H1 (cell line): ENCODE measurements at regions not wholly inside any gene's neighbourhood (a gene's known extent, or its start where the extent isn't known, plus 50 kb on each side); places are given as distances from the start of the nearest gene placed in this dataset.

Source experiments
- CTCF ChIA-PET: fragments of 300-600 bp; sonication (Branson Sonifier 250); formaldehyde crosslinking; loops from one replicate; lab custom pipeline; 2021; ENCODE audit not compliant: partially characterized antibody; lab: Charles Lee
- POLR2A ChIA-PET: fragments of 300-600 bp; sonication (Branson Sonifier 250); formaldehyde crosslinking; loops from one replicate; lab custom pipeline; 2021; ENCODE audit warnings: inconsistent platforms; ENCODE audit not compliant: partially characterized antibody; lab: Charles Lee
- DNase-seq, 2 experiments: peaks; one replicate each; pipeline versions ENCODE4 v3.0.0 to v3.0.0-alpha.2; 2010 to 2022; ENCODE audit warnings: low spot score in 2 of 2, low read depth in 1 of 2, mixed read lengths in 1 of 2
- FAIRE-seq: peaks from 2 replicates; lab custom pipeline; 2011; peaks lifted over from hg19 to GRCh38; lab: Jason Lieb, UNC
- H2AFZ ChIP-seq: 2 replicates; pipeline ENCODE4 v1.8.1; 2012; ENCODE audit warnings: low read length, inconsistent platforms
- H2AK5ac ChIP-seq: 2 replicates; pipeline ENCODE4 v1.6.1; 2013; ENCODE audit warnings: low read depth, low read length
- H2BK120ac ChIP-seq: replicated peaks from 2 replicates; pipeline ENCODE3; 2013; ENCODE audit warnings: low read depth, low read length, inconsistent platforms
- H2BK12ac ChIP-seq: 2 replicates; pipeline ENCODE4 v1.6.1; 2013; ENCODE audit warnings: low read depth, low read length
- H2BK15ac ChIP-seq: 2 replicates; pipeline ENCODE4 v1.6.1; 2013; ENCODE audit warnings: low read length
- H2BK20ac ChIP-seq: 2 replicates; pipeline ENCODE4 v1.6.1; 2013; ENCODE audit warnings: low read length
- H2BK5ac ChIP-seq: 2 replicates; pipeline ENCODE4 v1.6.1; 2013; ENCODE audit warnings: low read depth, low read length
- H3K14ac ChIP-seq: 2 replicates; pipeline ENCODE4 v1.6.1; 2013; ENCODE audit warnings: inconsistent platforms; ENCODE audit not compliant: insufficient read length
- H3K18ac ChIP-seq: 2 replicates; pipeline ENCODE4 v1.6.1; 2013; ENCODE audit warnings: low read length; ENCODE audit errors: extremely low read depth
- H3K23ac ChIP-seq: 2 replicates; pipeline ENCODE4 v1.6.1; 2013; ENCODE audit warnings: inconsistent platforms; ENCODE audit not compliant: insufficient read length
- H3K23me2 ChIP-seq: 2 replicates; pipeline ENCODE4 v1.6.1; 2013; ENCODE audit warnings: low read depth, low read length
- H3K27ac ChIP-seq: 2 replicates; pipeline ENCODE4 v1.6.1; 2011; ENCODE audit warnings: low read depth, low read length, inconsistent platforms
- H3K27me3 ChIP-seq, 4 experiments: replicated peaks in 1 of 4; 1 replicate in 1 of 4; 2 replicates in 3 of 4; pipeline versions ENCODE4 v1.6.1 to v1.8.1; 2011 to 2013; ENCODE audit warnings: low read length in 3 of 4, mild to moderate bottlenecking in 3 of 4, inconsistent platforms in 2 of 4, mixed read lengths in 2 of 4, moderate library complexity in 1 of 4; ENCODE audit not compliant: control insufficient read depth in 3 of 4, insufficient read depth in 3 of 4; ENCODE audit errors: extremely low read depth in 1 of 4
- H3K36me3 ChIP-seq, 4 experiments: 2 replicates each; pipeline versions ENCODE4 v1.6.1 to v1.8.1; 2011 to 2013; ENCODE audit warnings: mild to moderate bottlenecking in 4 of 4, low read length in 3 of 4, moderate library complexity in 2 of 4, control low read depth in 1 of 4, inconsistent platforms in 1 of 4; ENCODE audit not compliant: insufficient read depth in 4 of 4, control insufficient read depth in 2 of 4
- H3K4ac ChIP-seq: replicated peaks from 2 replicates; pipeline ENCODE3; 2013; ENCODE audit warnings: low read length, low read depth, mixed read lengths, inconsistent platforms; ENCODE audit not compliant: insufficient read length
- H3K4me1 ChIP-seq, 4 experiments: replicated peaks in 1 of 4; 1 replicate in 1 of 4; 2 replicates in 3 of 4; pipeline versions ENCODE4 v1.6.1 to v1.8.1; 2011 to 2013; ENCODE audit warnings: low read length in 3 of 4, inconsistent platforms in 2 of 4, mixed read lengths in 1 of 4; ENCODE audit not compliant: insufficient read depth in 4 of 4, control insufficient read depth in 3 of 4
- H3K4me2 ChIP-seq, 2 experiments: 2 replicates each; pipeline versions ENCODE4 v1.6.1 to v1.8.1; 2011 to 2013; ENCODE audit warnings: low read depth in 2 of 2, low read length in 2 of 2, control low read depth in 1 of 2, inconsistent platforms in 1 of 2, mild to moderate bottlenecking in 1 of 2; ENCODE audit not compliant: insufficient read depth in 1 of 2
- H3K4me3 ChIP-seq, 4 experiments: fragments of 200-600, 300-600 bp in 1 of 4; sonication (generic), shearing (Covaris generic), sonication (Bioruptor Twin) in 1 of 4; 2 replicates each; pipeline versions ENCODE4 v1.5.1 to v1.8.1; 2011 to 2016; ENCODE audit warnings: low read length in 4 of 4, low read depth in 3 of 4, control low read depth in 2 of 4, inconsistent platforms in 2 of 4, mild to moderate bottlenecking in 2 of 4, mixed read lengths in 1 of 4, moderate library complexity in 1 of 4; ENCODE audit not compliant: insufficient read depth in 2 of 4; ENCODE audit errors: extremely low read depth in 1 of 4
- H3K56ac ChIP-seq: replicated peaks from 2 replicates; pipeline ENCODE3; 2013; ENCODE audit warnings: low read depth, mild to moderate bottlenecking, mixed read lengths, low read length, inconsistent platforms; ENCODE audit not compliant: insufficient read length
- H3K79me1 ChIP-seq: 2 replicates; pipeline ENCODE4 v1.6.1; 2013; ENCODE audit warnings: low read depth, low read length, control low read depth
- H3K79me2 ChIP-seq, 2 experiments: 2 replicates each; pipeline versions ENCODE4 v1.6.1 to v1.8.1; 2012 to 2013; ENCODE audit warnings: low read length in 2 of 2, mild to moderate bottlenecking in 2 of 2, inconsistent platforms in 1 of 2; ENCODE audit not compliant: insufficient read depth in 2 of 2, control insufficient read depth in 1 of 2
- H3K9ac ChIP-seq, 4 experiments: replicated peaks in 1 of 4; 1 replicate in 1 of 4; 2 replicates in 3 of 4; pipeline versions ENCODE4 v1.6.1 to v1.8.1; 2011 to 2013; ENCODE audit warnings: low read depth in 3 of 4, low read length in 3 of 4, control low read depth in 2 of 4, mild to moderate bottlenecking in 2 of 4, moderate library complexity in 2 of 4, inconsistent platforms in 1 of 4; ENCODE audit errors: extremely low read depth in 1 of 4
- H3K9me3 ChIP-seq, 2 experiments: 2 replicates each; pipeline versions ENCODE4 v1.6.1 to v1.8.1; 2012 to 2013; ENCODE audit warnings: mild to moderate bottlenecking in 2 of 2, moderate library complexity in 2 of 2, control low read depth in 1 of 2, inconsistent platforms in 1 of 2, low read depth in 1 of 2, low read length in 1 of 2, mixed read lengths in 1 of 2; ENCODE audit not compliant: insufficient read depth in 2 of 2
- H4K20me1 ChIP-seq, 2 experiments: replicated peaks in 1 of 2; 2 replicates each; pipeline versions ENCODE3 to v1.8.1; 2011 to 2013; ENCODE audit warnings: inconsistent platforms in 2 of 2, low read length in 2 of 2, mild to moderate bottlenecking in 1 of 2; ENCODE audit not compliant: insufficient read depth in 2 of 2, control insufficient read depth in 1 of 2
- H4K5ac ChIP-seq: 2 replicates; pipeline ENCODE4 v1.6.1; 2013; ENCODE audit warnings: low read length, low read depth, mixed read lengths, inconsistent platforms; ENCODE audit not compliant: insufficient read length
- H4K8ac ChIP-seq: 2 replicates; pipeline ENCODE4 v1.8.0; 2013; ENCODE audit warnings: mild to moderate bottlenecking, moderate library complexity, low read length, inconsistent platforms; ENCODE audit not compliant: insufficient read depth; ENCODE audit errors: extremely low read depth
- H4K91ac ChIP-seq: replicated peaks from 2 replicates; pipeline ENCODE3; 2013; ENCODE audit warnings: low read length, mixed read lengths, inconsistent platforms; ENCODE audit not compliant: insufficient read length
- BRCA1 ChIP-seq: IDR thresholded peaks from 2 replicates; pipeline ENCODE4 v1.6.1; 2012; ENCODE audit warnings: low read depth, low read length, improper control_type of control experiment
- CREB1 ChIP-seq: IDR thresholded peaks from 2 replicates; pipeline ENCODE4 v1.6.1; 2012; ENCODE audit warnings: inconsistent platforms
- E2F6 ChIP-seq: IDR thresholded peaks from 2 replicates; pipeline ENCODE4 v1.6.1; 2012; ENCODE audit warnings: inconsistent platforms
- JUN ChIP-seq: IDR thresholded peaks from 2 replicates; pipeline ENCODE4 v1.6.1; 2011; ENCODE audit warnings: low read depth, mild to moderate bottlenecking, improper control_type of control experiment, low read length
- JUND ChIP-seq: IDR thresholded peaks from 2 replicates; pipeline ENCODE4 v1.6.1; 2011; ENCODE audit warnings: mild to moderate bottlenecking, improper control_type of control experiment, low read length
- NRF1 ChIP-seq: IDR thresholded peaks from 2 replicates; pipeline ENCODE4 v1.6.1; 2011; ENCODE audit warnings: mild to moderate bottlenecking, low read depth, low read length, improper control_type of control experiment
- POLR2A ChIP-seq, 2 experiments: IDR thresholded peaks; 1 replicate in 1 of 2; 2 replicates in 1 of 2; pipeline ENCODE4 v1.6.1; 2011; ENCODE audit warnings: low read depth in 2 of 2, low read length in 2 of 2, mild to moderate bottlenecking in 2 of 2; ENCODE audit errors: control extremely low read depth in 1 of 2
- POLR2AphosphoS5 ChIP-seq: IDR thresholded peaks from 2 replicates; pipeline ENCODE4 v1.6.1; 2011; ENCODE audit warnings: low read depth, low read length
- RFX5 ChIP-seq: IDR thresholded peaks from 2 replicates; pipeline ENCODE4 v1.6.1; 2011; ENCODE audit warnings: low read depth, low read length, improper control_type of control experiment, borderline replicate concordance
- TAF1 ChIP-seq: IDR thresholded peaks from 2 replicates; pipeline ENCODE4 v1.6.1; 2011; ENCODE audit warnings: mild to moderate bottlenecking, low read depth, low read length
- TAF7 ChIP-seq: optimal IDR thresholded peaks from 2 replicates; pipeline ENCODE3; 2011; ENCODE audit warnings: low read depth, mild to moderate bottlenecking, inconsistent platforms, low read length, moderate library complexity, borderline replicate concordance
- WGBS, 2 experiments: shearing (Covaris generic) in 1 of 2; methylation state at CpG; one replicate each; pipeline versions ENCODE4 v1.1.6 to v1.1.7; 2013 to 2015; ENCODE audit warnings: low lambda C conversion rate in 2 of 2, mixed read lengths in 2 of 2, inconsistent platforms in 1 of 2, low coverage in 1 of 2, missing lambda C conversion rate in 1 of 2; ENCODE audit not compliant: insufficient replicate concordance in 2 of 2, insufficient coverage in 1 of 2, insufficient read length in 1 of 2; ENCODE audit errors: extremely low coverage in 1 of 2, missing lambda C conversion rate in 1 of 2; 5-methylcytosine and 5-hydroxymethylcytosine counted together

GRCh38 chr4:130054908-130055307 lies 959.0 kb downstream of the C4orf33 start:
- Histone ChIP-seq H2BK12ac (no peak overlapping the region), H4K8ac (no peak overlapping the region), H3K79me2 (no peaks in the 10 kb centered on the region), H3K4me3 (no peak overlapping the region), H2AFZ (no peak overlapping the region), H3K23ac (no peak overlapping the region), H3K9ac (no peak overlapping the region), H3K4me2 (no peak overlapping the region), H2BK120ac (no peak overlapping the region), H3K79me1 (no peaks in the 10 kb centered on the region), H2BK20ac (no peak overlapping the region), H3K4me1 (no peaks in the 10 kb centered on the region), H3K23me2 (no peaks in the 10 kb centered on the region), H3K4ac (no peak overlapping the region), H3K56ac (no peak overlapping the region), H4K91ac (no peak overlapping the region), H3K36me3 (peaks cover 0 to 2% (median 0%) of the 10 kb centered on the region in 4 experiments; a peak in 2 of 8 replicates), H2BK15ac (no peak overlapping the region), H4K5ac (no peak overlapping the region), H3K27me3 (peaks cover 0 to 1% (median 0%) of the 10 kb centered on the region in 4 experiments; a peak in 1 of 7 replicates), H2BK5ac (no peak overlapping the region), H4K20me1 (no peaks in the 10 kb centered on the region), H3K9me3 (peaks cover 5 to 9% of the 10 kb centered on the region in 2 experiments; a peak in 3 of 4 replicates), H3K27ac (no peak overlapping the region), H2AK5ac (no peak overlapping the region), H3K14ac (no peak overlapping the region), H3K18ac (no peak overlapping the region)
- ChIA-PET CTCF (interaction anchor here (0.6 kb wide), 1 partner anchor 34 kb away, joined by 3 read pairs; no protein-coding TSS in a partner anchor), POLR2A (no interaction called here)
- DNase-seq (no peak), FAIRE-seq (no peak)
- WGBS, 2 experiments = 100% methylated on average over 1 of the region's 1 CpG; no CpG with 5 or more reads in 1 of the 2 experiments
- TF ChIP-seq JUND (no peak), JUN (no peak), NRF1 (no peak), BRCA1 (no peak), E2F6 (no peak), POLR2A (IDR thresholded peaks at IDR 0.05; ENCODE audit: control extremely low read depth in 1 of 2, low read depth in 2 of 2, low read length in 2 of 2) (peak in 1 of 2 experiments; percentile 52; a peak in 1 of 3 replicates), POLR2AphosphoS5 (peak; percentile 38; the same call in 1 of the 2 replicates), TAF7 (peak; percentile 84), TAF1 (no peak), CREB1 (no peak), RFX5 (no peak)
